GM21825 (cell line): ENCODE measurements at regions not wholly inside any gene's neighbourhood (a gene's known extent, or its start where the extent isn't known, plus 50 kb on each side); places are given as distances from the start of the nearest gene placed in this dataset.

Source experiments
- ATAC-seq: cut with Tn5 transposase; IDR thresholded peaks from one replicate; pipeline ENCODE4 v1.9.1; 2021; ENCODE audit warnings: mild to moderate bottlenecking, moderate library complexity; ENCODE audit not compliant: unreplicated experiment

DNA sequence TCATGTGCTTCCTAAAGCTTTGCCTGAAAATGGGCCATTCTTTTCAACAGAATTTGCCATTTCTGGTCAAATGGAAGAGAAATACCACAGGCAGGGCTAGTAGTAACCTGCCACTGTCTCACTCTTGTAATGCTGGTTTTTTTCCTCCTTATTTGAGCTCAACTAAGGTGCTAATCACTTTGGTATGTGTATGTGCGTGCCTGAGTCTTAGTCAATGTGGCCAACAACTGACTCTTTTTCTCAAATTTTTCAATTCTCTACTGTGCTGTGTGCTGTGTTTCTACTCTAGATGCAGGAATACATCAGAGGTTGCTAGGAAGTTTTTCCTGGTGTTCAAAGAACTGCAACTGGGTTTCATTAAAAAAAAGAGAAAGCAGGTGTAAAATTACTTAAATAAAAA, 870.2 kb downstream of the EFNB2 start:
- no peak for ATAC-seq

DNA sequence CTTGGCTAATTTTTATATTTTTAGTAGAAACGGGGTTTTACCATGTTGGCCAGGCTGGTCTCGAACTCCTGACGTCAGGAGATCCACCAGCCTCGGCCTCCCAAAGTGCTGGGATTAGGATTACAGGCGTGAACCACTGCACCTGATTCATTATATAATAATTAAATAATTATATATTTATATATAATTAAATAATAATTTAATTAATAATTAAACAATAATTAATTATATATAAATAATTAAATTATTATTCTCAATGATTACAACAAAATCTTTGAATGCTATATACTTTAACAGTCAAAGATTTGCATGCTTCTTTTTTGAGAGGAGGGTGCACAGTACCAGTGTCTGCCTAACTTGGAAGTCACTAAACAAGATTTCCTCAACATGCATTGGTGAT, 872.3 kb downstream of the EFNB2 start:
- no peak for ATAC-seq

DNA sequence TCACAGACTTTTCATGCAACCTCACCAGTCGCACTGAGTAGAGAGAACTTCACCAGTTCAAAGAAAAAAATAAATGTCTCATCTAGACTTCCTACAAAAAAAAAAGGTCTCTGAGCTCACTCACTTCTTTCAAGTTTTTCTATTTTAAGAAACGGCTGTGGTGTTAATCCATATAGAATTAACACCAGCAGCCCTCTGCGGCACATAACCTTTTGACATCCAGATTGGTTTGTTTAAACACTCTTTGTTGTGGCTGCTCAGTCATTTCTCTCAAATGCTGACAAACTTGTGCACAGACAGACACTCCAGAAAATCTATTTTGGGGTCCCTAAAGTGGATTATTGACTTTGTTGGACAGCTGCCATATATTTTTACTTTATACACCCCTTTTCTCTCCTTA, 874.9 kb downstream of the EFNB2 start:
- ATAC-seq = no peak

GRCh38 chr13:105658431-105658830, 877.0 kb downstream of the EFNB2 start:
- ATAC-seq = no peak

GRCh38 chr13:105655046-105655445, 880.4 kb downstream of the EFNB2 start:
- ATAC-seq = no peak

GRCh38 chr13:105643966-105644365, 891.5 kb downstream of the EFNB2 start:
- no peak for ATAC-seq

- ATAC-seq = no peak
Measured at GRCh38 chr13:105642511-105642958, 892.9 kb downstream of the EFNB2 start.

GRCh38 chr13:105641121-105641520, 894.3 kb downstream of the EFNB2 start:
- ATAC-seq = no peak

GRCh38 chr13:105638426-105638825, 897.0 kb downstream of the EFNB2 start:
- ATAC-seq = no peak

- no peak for ATAC-seq
Measured at GRCh38 chr13:105634059-105634458, 901.4 kb downstream of the EFNB2 start.

DNA sequence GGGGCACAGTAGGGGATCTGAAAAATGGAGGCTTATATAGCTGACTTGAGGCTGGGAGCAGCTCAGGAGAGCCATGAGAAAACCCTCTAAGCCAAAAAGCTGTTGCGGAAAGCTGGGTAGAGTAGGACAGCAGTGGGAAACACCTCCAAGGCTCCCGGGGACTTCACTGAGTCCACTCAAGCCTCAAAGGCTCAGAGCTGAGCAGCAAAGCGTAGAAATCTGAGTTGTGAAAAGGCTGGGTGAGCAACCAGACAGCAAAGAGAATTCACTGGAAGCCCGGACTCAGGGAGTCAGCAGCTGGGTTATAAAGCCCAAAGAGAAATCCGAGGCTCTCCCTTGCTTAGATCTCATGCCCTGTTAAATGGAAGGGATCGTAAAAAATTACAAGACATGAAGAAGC, 905.0 kb downstream of the EFNB2 start:
- ATAC-seq = no peak

GRCh38 chr13:105627270-105627669, 908.2 kb downstream of the EFNB2 start:
- no peak for ATAC-seq

DNA sequence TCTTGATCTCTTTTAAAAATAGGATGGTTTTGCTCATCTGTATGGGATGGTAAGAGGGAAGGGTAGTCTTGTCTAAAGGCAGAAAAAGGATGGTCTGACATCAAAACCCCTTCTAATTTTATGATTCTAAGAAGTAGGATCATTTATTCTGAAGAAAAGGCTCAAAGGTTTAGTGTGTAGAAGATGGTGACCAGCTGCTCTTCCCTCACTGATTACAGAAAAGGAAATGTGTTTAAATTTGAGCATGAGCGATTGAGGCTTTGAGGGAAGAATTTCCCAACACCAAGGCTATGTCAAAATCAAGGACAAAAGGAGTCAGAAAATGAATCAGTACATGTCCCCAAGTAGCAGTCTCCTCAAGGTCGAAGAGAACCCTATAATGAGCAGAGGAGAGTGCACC, 909.8 kb downstream of the EFNB2 start:
- no peak for ATAC-seq

DNA sequence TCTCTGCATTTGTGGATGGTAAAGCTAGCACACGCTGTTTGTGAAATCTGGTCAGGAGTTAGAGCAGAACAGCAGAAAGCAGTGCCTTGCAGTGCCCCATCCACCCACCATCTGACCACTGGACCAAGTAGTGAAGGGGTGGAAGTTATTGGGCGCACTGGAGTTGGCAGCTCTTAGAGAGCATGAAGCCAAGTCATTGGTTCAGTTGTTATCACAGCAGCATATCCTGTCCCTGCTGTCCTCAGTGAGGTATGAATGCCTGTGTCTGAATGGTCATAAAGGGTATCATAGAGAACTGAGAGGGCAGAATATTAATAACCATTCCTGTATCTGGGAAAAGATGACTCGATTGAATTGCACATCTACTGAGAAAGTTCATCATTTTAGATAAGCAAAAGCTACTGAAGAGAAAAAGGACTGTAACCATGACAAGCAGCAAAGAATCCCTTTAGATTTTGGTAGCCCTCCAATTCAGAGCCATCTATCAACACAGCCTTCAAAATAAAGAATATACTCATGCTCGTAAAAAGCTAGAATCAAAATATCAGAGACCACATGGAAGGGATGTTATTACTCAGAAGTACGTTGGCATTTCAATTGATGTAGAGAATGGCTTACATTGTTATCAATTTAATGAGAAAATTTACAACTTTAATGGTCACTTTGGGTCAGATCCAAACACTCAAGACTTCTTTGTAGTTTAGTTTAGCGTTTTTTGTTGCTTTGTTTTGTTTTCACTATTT, 919.0 kb downstream of the EFNB2 start:
- no peak for ATAC-seq

DNA sequence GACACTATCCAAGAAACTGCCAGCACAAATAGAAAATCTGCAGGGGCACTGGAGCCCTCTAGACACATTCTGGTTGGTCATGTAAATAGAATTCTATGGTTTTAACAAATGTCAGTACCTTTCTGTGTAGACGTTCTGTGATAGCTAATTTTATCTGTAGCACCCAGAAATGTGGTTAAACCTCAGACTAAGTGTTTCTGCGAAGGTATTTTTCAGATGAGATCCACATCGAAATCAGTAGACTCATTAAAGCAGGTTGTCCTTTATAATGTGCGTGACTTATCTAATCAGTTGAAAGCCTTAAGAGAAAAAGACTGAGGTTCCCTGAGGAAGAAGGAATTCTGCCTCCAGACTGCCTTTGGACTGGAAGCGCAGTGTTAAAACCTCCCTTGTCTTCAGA, 922.9 kb downstream of the EFNB2 start:
- no peak for ATAC-seq

DNA sequence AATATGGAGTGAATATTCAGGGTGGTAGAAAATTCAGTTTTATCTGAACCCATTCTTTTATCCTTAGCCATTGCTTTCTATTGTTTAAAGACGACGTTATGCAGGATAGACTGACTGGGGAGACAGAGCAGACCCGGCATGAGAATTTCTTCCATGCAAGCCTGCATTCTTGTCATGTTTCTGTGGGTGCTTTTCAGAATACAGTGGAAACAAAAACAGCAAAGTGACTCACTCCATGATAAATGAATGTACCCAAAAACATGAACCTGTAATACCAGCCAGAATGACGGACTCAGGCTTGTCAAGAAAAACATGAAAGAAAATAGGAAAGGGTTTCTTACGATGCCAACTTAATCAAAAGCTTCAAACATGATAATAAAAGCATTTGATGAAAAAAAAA, 924.0 kb downstream of the EFNB2 start:
- ATAC-seq = no peak

- no peak for ATAC-seq
Measured at GRCh38 chr13:105608104-105608503, 927.4 kb downstream of the EFNB2 start.

DNA sequence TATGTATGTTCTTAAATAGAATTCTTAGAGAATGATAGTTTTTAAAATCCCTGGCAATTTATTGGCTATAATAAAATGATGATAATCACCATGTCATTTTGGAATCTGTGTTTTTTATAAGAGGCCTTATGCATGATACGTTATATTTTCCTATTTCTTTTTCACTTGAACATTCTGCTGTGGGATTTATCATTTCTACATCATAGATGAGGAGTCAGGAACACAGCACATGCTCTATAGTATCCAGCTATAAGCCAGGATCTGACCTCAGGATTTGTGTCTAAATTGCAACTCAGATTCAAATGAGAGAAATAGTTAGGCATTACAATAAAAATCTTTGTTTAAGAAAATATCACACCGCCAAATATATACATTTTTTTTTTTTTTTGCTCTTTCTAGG, 928.0 kb downstream of the EFNB2 start:
- no peak for ATAC-seq

DNA sequence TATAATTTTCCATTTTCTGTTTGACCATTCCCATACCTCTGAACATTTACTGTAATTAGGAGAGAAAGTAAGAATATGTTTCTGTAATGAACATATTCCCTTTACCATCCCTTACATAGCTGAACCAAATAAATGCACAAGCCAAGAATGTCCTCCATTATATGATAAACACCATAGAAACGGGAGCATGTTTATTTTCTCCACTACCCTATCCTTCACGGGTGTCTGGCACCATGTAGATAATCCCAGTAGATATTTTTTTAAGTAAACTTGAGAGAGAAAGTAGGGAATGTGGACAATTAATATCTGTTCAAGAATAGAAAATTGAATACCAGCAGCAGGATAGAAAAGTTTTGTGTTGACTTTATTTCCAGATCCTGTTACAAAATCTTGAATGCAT, 928.4 kb downstream of the EFNB2 start:
- no peak for ATAC-seq

DNA sequence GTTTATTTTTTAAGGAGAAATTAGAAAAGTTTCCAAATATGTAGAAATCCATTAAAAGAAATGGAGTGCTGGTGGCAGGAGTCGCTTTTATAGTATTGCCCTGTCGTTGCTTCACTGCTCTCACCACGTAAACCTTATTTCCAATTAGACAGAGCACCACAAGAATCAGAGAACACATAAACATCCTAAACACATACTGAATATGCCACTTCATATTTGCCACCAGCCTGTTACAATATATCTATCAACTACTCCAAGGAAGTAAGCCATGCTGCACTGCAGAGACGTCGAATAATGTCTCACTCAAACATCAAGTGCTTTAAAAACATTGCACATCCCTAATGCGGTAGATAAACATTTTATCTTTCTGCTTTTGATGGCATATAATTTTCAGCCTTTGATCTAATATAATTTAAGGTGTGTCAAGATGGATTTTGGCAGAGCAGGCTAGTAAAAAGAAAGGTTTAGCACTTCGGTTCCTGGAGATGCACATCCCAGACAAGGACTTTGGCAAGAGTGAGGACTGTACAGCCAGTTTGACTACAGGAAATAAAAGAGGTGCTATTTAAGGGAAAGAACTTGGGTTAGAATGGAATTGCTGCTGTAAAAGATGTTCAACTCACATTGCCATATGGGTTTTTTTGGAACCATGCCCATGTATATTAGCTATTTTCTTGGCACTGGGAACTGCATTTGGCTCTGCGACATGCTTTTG, 932.3 kb downstream of the EFNB2 start:
- no peak for ATAC-seq

DNA sequence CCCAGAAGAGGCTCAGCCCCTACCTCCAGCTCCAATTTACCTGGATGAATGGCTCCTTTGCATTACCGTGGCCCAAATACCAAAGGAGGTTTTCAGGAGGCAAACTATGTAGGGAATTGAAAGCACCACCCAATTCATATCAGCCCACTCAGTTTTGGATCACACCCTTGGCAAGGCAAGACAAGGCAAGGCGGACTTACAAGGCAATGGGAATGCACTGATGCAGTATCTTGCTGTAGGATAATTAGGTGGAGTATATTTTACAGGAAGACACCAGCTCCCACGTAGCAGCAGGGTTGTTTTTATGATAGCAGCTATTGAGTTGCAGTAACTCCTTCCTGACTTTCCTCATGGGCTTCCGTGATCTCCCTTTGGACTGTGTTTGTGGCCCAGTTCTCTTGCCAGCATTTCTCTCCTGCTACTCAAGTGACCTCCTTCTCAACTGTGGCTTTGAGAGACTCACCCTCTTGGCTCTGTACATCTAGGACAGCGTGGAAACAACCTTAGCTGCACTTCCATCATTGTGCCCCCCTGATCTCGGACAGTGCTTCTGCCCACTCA, 935.9 kb downstream of the EFNB2 start:
- no peak for ATAC-seq

DNA sequence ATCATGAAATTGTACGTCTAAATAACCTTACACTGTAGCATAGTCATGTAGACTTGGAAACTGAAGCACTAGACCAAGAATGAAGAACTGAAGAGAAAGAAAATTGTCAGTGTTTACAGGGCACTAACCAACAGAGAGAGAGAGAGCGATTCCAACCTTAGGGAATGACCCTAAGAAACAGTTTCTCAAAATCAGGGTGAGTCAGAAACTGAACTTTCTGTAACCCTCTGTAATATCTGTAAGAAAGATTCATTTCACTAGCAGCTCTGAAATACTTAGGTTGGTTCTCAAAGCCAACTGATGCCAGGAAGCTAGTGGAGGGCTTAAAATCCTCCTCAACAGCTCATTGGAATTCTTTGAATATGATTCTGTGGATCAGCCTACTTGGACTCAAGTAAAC, 936.9 kb downstream of the EFNB2 start:
- ATAC-seq = no peak
